ENCODE measurements at regions not wholly inside any gene's neighbourhood (a gene's known extent, or its start where the extent isn't known, plus 50 kb on each side); places are given as distances from the start of the nearest gene placed in this dataset.

- H4K20me1 ChIP-seq (replicated peaks in 1 of 2; ENCODE audit: control insufficient read depth in 1 of 2, insufficient read depth in 2 of 2, low read length in 2 of 2): no peaks in the 10 kb centered on the region
- no peak overlapping the region for H3K9ac ChIP-seq (replicated peaks in 1 of 4; ENCODE audit: extremely low read depth in 1 of 4, low read depth in 3 of 4, low read length in 3 of 4)
- H3K79me1 ChIP-seq (ENCODE audit: low read depth, low read length): no peaks in the 10 kb centered on the region
- no peak overlapping the region for H4K5ac ChIP-seq (ENCODE audit: insufficient read length, low read depth, low read length)
- H2BK20ac ChIP-seq (ENCODE audit: low read length): no peak overlapping the region
- no peak overlapping the region for H3K4ac ChIP-seq (replicated peaks; ENCODE audit: insufficient read length, low read depth, low read length)
- no peak overlapping the region for H3K56ac ChIP-seq (replicated peaks; ENCODE audit: insufficient read length, low read depth, low read length)
- no peak overlapping the region for H4K8ac ChIP-seq (ENCODE audit: extremely low read depth, insufficient read depth, low read length)
- no peak overlapping the region for H2BK120ac ChIP-seq (replicated peaks; ENCODE audit: low read depth, low read length)
- CTCF ChIA-PET (ENCODE audit: partially characterized antibody): interaction anchor here (0.6 kb wide), 1 partner anchor 134 kb away, joined by 3 read pairs; no protein-coding TSS in a partner anchor
- no peak overlapping the region for H3K27ac ChIP-seq (ENCODE audit: low read depth, low read length)
- 82% methylated on average over 8 of the region's 8 CpGs; no CpG with 5 or more reads in 1 of the 2 experiments for WGBS, 2 experiments (ENCODE audit: extremely low coverage in 1 of 2, insufficient coverage in 1 of 2, insufficient read length in 1 of 2, insufficient replicate concordance in 2 of 2, low coverage in 1 of 2, low lambda C conversion rate in 2 of 2, missing lambda C conversion rate in 1 of 2)
- H3K23me2 ChIP-seq (ENCODE audit: low read depth, low read length): no peaks in the 10 kb centered on the region
- peaks cover 0 to 1% (median 0%) of the 10 kb centered on the region in 4 experiments; a peak in 1 of 7 replicates for H3K4me1 ChIP-seq (replicated peaks in 1 of 4; ENCODE audit: control insufficient read depth in 3 of 4, insufficient read depth in 4 of 4, low read length in 3 of 4)
- no peak overlapping the region for H3K23ac ChIP-seq (ENCODE audit: insufficient read length)
- no peak for DNase-seq (ENCODE audit: low read depth in 1 of 2, low spot score in 2 of 2)
- H3K4me3 ChIP-seq (ENCODE audit: extremely low read depth in 1 of 4, insufficient read depth in 2 of 4, low read depth in 3 of 4, low read length in 4 of 4): no peak overlapping the region
- H2BK12ac ChIP-seq (ENCODE audit: low read depth, low read length): no peak overlapping the region
- no peak overlapping the region for H2AK5ac ChIP-seq (ENCODE audit: low read depth, low read length)
- H3K27me3 ChIP-seq (replicated peaks in 1 of 4; ENCODE audit: control insufficient read depth in 3 of 4, extremely low read depth in 1 of 4, insufficient read depth in 3 of 4, low read length in 3 of 4): no peaks in the 10 kb centered on the region
- no peak overlapping the region for H2BK5ac ChIP-seq (ENCODE audit: low read depth, low read length)
- no peak overlapping the region for H3K4me2 ChIP-seq (ENCODE audit: insufficient read depth in 1 of 2, low read depth in 2 of 2, low read length in 2 of 2)
- FAIRE-seq: no peak
- no peaks in the 10 kb centered on the region for H3K79me2 ChIP-seq (ENCODE audit: control insufficient read depth in 1 of 2, insufficient read depth in 2 of 2, low read length in 2 of 2)
- POLR2A ChIA-PET (ENCODE audit: partially characterized antibody): no interaction called here
- H2AFZ ChIP-seq (ENCODE audit: low read length): 0 out of 2 replicates have a peak overlapping the region, but pooled peaks have one; percentile 41
- 0 out of 8 replicates have a peak, but pooled peaks cover 0 to 3% (median 0%) of the 10 kb centered on the region in 4 experiments for H3K36me3 ChIP-seq (ENCODE audit: control insufficient read depth in 2 of 4, insufficient read depth in 4 of 4, low read length in 3 of 4)
- H4K91ac ChIP-seq (replicated peaks; ENCODE audit: insufficient read length, low read length): peak overlapping the region; percentile 49
- H3K9me3 ChIP-seq (ENCODE audit: insufficient read depth in 2 of 2, low read depth in 1 of 2, low read length in 1 of 2): no peaks in the 10 kb centered on the region; a peak in 2 of 4 replicates
- 0 out of 2 replicates have a peak overlapping the region, but pooled peaks have one; percentile 6 for H3K18ac ChIP-seq (ENCODE audit: extremely low read depth, low read length)
- no peak overlapping the region for H3K14ac ChIP-seq (ENCODE audit: insufficient read length)
- peak overlapping the region; percentile 53; the same call in 1 of the 2 replicates for H2BK15ac ChIP-seq (ENCODE audit: low read length)
- TF ChIP-seq TBP (IDR thresholded peaks at IDR 0.05; ENCODE audit: low read depth, low read length): no peak
- no peak for TF ChIP-seq SP1 (IDR thresholded peaks at IDR 0.05; ENCODE audit: low read depth, low read length)
- no peak for TF ChIP-seq CBX5 (IDR thresholded peaks at IDR 0.05; ENCODE audit: low read depth, low read length)
- TF ChIP-seq TAF1 (IDR thresholded peaks at IDR 0.05; ENCODE audit: low read depth, low read length): no peak
- no peak for TF ChIP-seq KDM4A (IDR thresholded peaks at IDR 0.05; ENCODE audit: low read depth, low read length, severe bottlenecking)
- no peak for TF ChIP-seq RAD21 (IDR thresholded peaks at IDR 0.05 in 1 of 2, conservative IDR thresholded peaks at IDR 0.05 in 1 of 2; ENCODE audit: low read depth in 2 of 2, low read length in 2 of 2)
- TF ChIP-seq GABPA (IDR thresholded peaks at IDR 0.05; ENCODE audit: borderline replicate concordance, insufficient read depth, low read length): no peak
- no peak for TF ChIP-seq POU5F1 (IDR thresholded peaks at IDR 0.05; ENCODE audit: low read depth, low read length)
- no peak for TF ChIP-seq CTBP2 (IDR thresholded peaks at IDR 0.05; ENCODE audit: borderline replicate concordance, insufficient read depth, insufficient read length, low read length)
- TF ChIP-seq HDAC6 (IDR thresholded peaks at IDR 0.05; ENCODE audit: low read depth, low read length): no peak
- no peak for TF ChIP-seq RNF2 (IDR thresholded peaks at IDR 0.05; ENCODE audit: borderline replicate concordance, low read depth, low read length, missing control alignments, poor library complexity, severe bottlenecking)
- no peak for TF ChIP-seq NANOG (IDR thresholded peaks at IDR 0.05; ENCODE audit: insufficient read depth, low read depth, low read length, poor library complexity, severe bottlenecking)
- TF ChIP-seq KDM5A (IDR thresholded peaks at IDR 0.05; ENCODE audit: low read length): no peak
These were observed 154.8 kb upstream of the LRIG1 start for GRCh38 chr3:66655671-66656070.

Measured in H1 (cell line).